Activated CD8-positive, alpha-beta T cell treated with anti-CD3 and anti-CD28 coated beads, Interleukin-2, amount 10 ng/mL, durations not matched to agents 7 days and 5 days (primary cell): ENCODE measurements at regions not wholly inside any gene's neighbourhood (a gene's known extent, or its start where the extent isn't known, plus 50 kb on each side); places are given as distances from the start of the nearest gene placed in this dataset.

Experiments
- ATAC-seq: fragments of 150-1000 bp; cut with Tn5 transposase; one replicate; pipeline ENCODE4 v1.10.0; 2021; ENCODE audit warnings: moderate library complexity
- CTCF ChIA-PET: fragments of 350-600 bp; sonication (Branson Sonifier 250); formaldehyde crosslinking; loops from one replicate; lab custom pipeline; 2021; ENCODE audit warnings: antibody characterized with exemption; lab: Charles Lee
- POLR2A ChIA-PET: fragments of 350-600 bp; sonication (Branson Sonifier 250); formaldehyde crosslinking; loops from one replicate; lab custom pipeline; 2021; ENCODE audit warnings: antibody characterized with exemption; lab: Charles Lee
- DNase-seq: peaks from one replicate; pipeline ENCODE4 v3.0.0-alpha.2; 2020
- H3K27ac Mint-ChIP-seq: one replicate; pipeline ENCODE4 v1.8.0; 2021; ENCODE audit warnings: mild to moderate bottlenecking, mixed read lengths
- H3K27me3 Mint-ChIP-seq: one replicate; pipeline ENCODE4 v1.8.0; 2021; ENCODE audit warnings: low read depth, mixed read lengths
- H3K36me3 Mint-ChIP-seq: one replicate; pipeline ENCODE4 v1.8.0; 2021; ENCODE audit warnings: low read depth, mixed read lengths
- H3K4me1 Mint-ChIP-seq: one replicate; pipeline ENCODE4 v1.8.0; 2021; ENCODE audit warnings: low read depth, mixed read lengths
- H3K4me3 Mint-ChIP-seq: one replicate; pipeline ENCODE4 v1.8.0; 2021; ENCODE audit warnings: mild to moderate bottlenecking, mixed read lengths
- H3K9me3 Mint-ChIP-seq: one replicate; pipeline ENCODE4 v1.8.0; 2022; ENCODE audit warnings: mixed read lengths; ENCODE audit not compliant: insufficient read depth

DNA sequence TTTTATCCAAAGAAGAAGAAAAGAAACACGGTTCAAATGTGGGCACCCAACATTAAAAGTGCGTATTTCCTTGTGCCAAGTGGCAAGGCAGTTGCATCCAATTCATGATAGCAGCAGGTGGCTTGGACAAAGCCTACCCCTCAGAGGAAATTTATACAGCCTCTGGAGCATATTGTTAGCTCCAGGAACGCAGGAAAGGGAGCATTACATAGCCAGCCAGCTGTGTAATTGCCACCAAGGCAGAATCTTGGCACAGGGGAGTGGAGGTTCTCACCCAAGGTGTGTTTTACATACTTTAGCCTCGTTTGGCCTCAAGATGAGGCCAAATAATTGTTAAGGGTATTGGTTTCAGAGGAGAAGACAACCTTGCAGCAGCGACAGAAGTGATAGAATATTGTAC, 526.9 kb downstream of the TMEM182 start:
- no peak for DNase-seq
- no peaks in the 10 kb centered on the region for H3K36me3 Mint-ChIP-seq
- H3K27ac Mint-ChIP-seq, result no peak overlapping the region
- H3K9me3 Mint-ChIP-seq, result no peaks in the 10 kb centered on the region
- no peaks in the 10 kb centered on the region for H3K4me1 Mint-ChIP-seq
- ChIA-PET POLR2A (no interaction called here), CTCF (no interaction called here)
- no peak overlapping the region for H3K4me3 Mint-ChIP-seq
- ATAC-seq, result no peak
- peaks cover 3% of the 10 kb centered on the region for H3K27me3 Mint-ChIP-seq

GRCh38 chr2:103289105-103289725, 527.4 kb downstream of the TMEM182 start:
- ChIA-PET CTCF (no interaction called here), POLR2A (no interaction called here)
- ATAC-seq (no peak), DNase-seq (no peak)
- H3K4me3 Mint-ChIP-seq, result no peak overlapping the region
- H3K36me3 Mint-ChIP-seq, result no peaks in the 10 kb centered on the region
- peaks cover 3% of the 10 kb centered on the region for H3K27me3 Mint-ChIP-seq
- H3K4me1 Mint-ChIP-seq, result no peaks in the 10 kb centered on the region
- no peaks in the 10 kb centered on the region for H3K9me3 Mint-ChIP-seq
- no peak overlapping the region for H3K27ac Mint-ChIP-seq

DNA sequence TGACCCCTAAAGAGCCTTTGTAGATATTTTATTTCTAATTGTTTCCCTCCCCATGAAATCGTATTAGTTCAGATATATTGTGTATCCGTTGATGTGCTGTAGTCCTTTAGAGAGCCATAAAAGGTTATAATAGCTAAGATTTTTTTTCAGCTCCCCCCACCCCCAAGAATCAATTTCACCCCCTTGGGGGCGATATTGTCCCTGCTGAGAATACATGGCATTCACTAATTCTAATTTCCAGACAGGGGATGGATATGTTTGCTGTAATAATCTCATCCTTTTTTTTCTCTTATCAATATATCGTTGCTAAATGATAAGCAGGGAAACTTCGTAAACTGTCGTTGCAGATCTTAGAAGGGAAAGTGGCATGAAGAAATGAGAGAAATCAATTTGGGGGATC, 530.7 kb downstream of the TMEM182 start:
- Mint-ChIP-seq H3K27ac (no peak overlapping the region), H3K4me3 (no peak overlapping the region), H3K9me3 (peaks cover 4% of the 10 kb centered on the region), H3K4me1 (no peaks in the 10 kb centered on the region), H3K36me3 (no peaks in the 10 kb centered on the region), H3K27me3 (peaks cover 3% of the 10 kb centered on the region)
- ATAC-seq (no peak), DNase-seq (no peak)
- POLR2A ChIA-PET, result no interaction called here
- CTCF ChIA-PET, result no interaction called here

DNA sequence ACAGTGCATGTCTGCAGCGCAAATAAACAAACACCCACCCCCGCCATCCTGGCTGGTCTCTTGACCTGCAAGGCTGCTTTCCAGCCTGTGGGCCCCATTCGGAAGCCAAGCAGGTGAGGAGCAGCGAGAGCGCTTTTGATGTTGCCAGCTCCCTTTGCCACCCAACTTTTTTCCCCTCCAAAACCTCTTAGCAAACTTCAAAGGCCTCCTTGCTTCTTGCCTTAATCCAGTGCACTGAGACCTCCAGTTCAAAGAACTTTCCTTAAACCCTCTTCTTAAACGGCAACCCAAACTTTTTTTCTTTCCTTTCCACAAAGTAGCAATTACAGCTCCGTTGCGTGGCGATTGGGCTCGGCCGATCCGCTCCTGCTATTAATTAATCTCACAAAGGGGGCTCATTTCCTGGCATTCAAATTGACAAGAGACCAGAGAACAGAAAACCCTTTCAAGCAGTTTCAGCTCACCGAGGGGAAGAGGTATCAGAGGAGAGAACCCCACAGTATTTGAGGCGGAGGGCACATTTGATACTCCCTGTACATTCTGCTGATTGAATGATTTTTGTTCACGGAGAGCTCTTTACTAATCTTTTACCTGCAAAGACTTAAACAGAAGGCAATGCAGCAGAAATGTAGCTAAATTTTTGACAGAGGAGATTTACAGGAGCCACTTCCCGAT, 531.4 kb downstream of the TMEM182 start:
- POLR2A ChIA-PET, result no interaction called here
- CTCF ChIA-PET, result no interaction called here

DNA sequence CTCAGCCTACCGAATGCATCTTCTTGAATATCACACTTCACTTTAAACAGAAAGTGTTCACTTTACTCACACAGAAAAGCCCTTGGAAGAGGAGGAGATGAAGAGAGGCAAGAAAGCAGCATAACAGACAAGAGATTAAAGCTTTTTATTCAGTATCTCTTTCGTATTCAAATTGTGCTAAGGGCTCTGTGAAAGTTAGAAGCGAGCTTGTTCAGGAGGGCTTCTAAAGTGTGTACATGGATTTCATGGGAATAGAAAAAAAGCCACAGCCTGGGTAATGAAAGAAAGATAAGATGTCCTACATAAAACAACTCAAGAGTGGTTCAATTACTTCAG, 531.9 kb downstream of the TMEM182 start:
- CTCF ChIA-PET, result no interaction called here
- ATAC-seq (no peak), DNase-seq (no peak)
- POLR2A ChIA-PET, result no interaction called here
- H3K4me3 Mint-ChIP-seq, result no peak overlapping the region
- H3K4me1 Mint-ChIP-seq, result no peaks in the 10 kb centered on the region
- peaks cover 3% of the 10 kb centered on the region for H3K27me3 Mint-ChIP-seq
- H3K9me3 Mint-ChIP-seq, result peaks cover 4% of the 10 kb centered on the region
- no peak overlapping the region for H3K27ac Mint-ChIP-seq
- H3K36me3 Mint-ChIP-seq, result no peaks in the 10 kb centered on the region

More for the DNA sequence above, 531.4 kb downstream of the TMEM182 start:
- H3K27me3 Mint-ChIP-seq, result peaks cover 3% of the 10 kb centered on the region
- H3K9me3 Mint-ChIP-seq, result peaks cover 4% of the 10 kb centered on the region
- DNase-seq (no peak), ATAC-seq (no peak)
- no peak overlapping the region for H3K27ac Mint-ChIP-seq
- H3K4me3 Mint-ChIP-seq, result no peak overlapping the region
- H3K4me1 Mint-ChIP-seq, result no peaks in the 10 kb centered on the region
- no peaks in the 10 kb centered on the region for H3K36me3 Mint-ChIP-seq

DNA sequence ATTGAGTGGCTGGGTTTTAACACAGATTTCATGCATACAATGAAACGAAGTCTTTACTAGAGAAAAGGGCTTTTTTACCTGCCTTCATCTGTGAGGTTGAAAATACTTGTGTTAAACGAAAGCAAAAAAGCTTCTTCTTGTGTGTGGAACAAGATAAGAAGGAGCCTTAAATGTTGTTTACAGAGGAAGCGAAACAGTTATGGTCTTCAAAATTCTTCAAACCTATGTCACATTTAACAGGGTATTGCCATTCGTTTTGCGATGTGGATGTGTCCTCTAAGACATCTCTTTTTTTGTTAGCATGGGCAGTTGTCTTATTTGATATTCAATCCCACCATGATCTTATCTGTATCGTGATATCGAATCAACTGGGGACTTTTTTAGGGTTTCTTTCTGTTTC, 532.6 kb downstream of the TMEM182 start:
- Mint-ChIP-seq H3K4me3 (no peak overlapping the region), H3K4me1 (no peaks in the 10 kb centered on the region), H3K27ac (no peak overlapping the region), H3K9me3 (peaks cover 4% of the 10 kb centered on the region), H3K27me3 (peaks cover 3% of the 10 kb centered on the region), H3K36me3 (no peaks in the 10 kb centered on the region)
- CTCF ChIA-PET, result no interaction called here
- ATAC-seq (no peak), DNase-seq (no peak)
- POLR2A ChIA-PET, result no interaction called here

DNA sequence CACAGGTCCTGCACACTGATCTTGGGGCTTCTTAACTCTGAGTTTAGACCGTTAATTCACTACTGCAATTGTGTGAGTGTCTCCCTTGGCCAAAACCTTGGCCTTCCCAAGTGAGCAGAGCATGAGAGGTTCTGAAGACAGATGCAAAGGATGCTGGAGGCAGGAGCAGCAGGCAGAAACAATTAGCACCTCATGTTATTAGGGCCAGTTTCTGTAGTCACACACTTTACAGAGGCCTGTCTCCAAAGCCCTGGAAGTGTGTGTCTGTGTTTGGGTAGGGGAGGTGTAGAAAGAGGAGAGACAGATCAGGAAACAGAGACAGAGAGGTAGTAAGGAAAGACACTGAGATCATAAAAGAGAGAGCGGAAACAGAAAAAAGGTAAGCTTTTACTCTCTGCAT, 533.8 kb downstream of the TMEM182 start:
- POLR2A ChIA-PET, result no interaction called here
- CTCF ChIA-PET, result no interaction called here
- peaks cover 3% of the 10 kb centered on the region for H3K27me3 Mint-ChIP-seq
- no peak overlapping the region for H3K27ac Mint-ChIP-seq
- ATAC-seq (no peak), DNase-seq (no peak)
- no peaks in the 10 kb centered on the region for H3K4me1 Mint-ChIP-seq
- no peaks in the 10 kb centered on the region for H3K36me3 Mint-ChIP-seq
- no peak overlapping the region for H3K4me3 Mint-ChIP-seq
- H3K9me3 Mint-ChIP-seq, result peaks cover 4% of the 10 kb centered on the region

GRCh38 chr2:103324671-103325070, 562.8 kb downstream of the TMEM182 start:
- ATAC-seq, result no peak
- POLR2A ChIA-PET, result no interaction called here

DNA sequence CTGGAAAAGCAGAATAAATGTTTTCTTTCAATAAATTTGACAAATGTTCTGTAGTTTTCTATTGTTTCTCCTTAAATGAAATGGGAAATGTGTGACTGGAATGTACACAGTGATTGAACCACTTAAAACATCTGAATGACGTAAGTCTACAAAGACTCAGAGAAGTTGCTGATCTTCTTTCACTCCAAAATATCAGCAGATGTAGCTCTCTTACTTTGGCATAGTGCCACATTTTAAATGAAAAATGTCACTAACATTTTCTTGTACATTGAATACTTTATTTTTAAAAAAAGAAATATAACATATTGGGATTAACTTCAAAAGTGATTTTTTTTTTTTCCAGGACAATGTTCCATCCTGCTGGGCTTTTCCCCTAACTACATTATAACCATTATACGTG, 565.6 kb downstream of the TMEM182 start:
- no peaks in the 10 kb centered on the region for H3K36me3 Mint-ChIP-seq
- H3K4me1 Mint-ChIP-seq, result no peaks in the 10 kb centered on the region
- ATAC-seq (no peak), DNase-seq (no peak)
- CTCF ChIA-PET, result no interaction called here
- no peaks in the 10 kb centered on the region for H3K9me3 Mint-ChIP-seq
- POLR2A ChIA-PET, result no interaction called here
- no peaks in the 10 kb centered on the region for H3K27me3 Mint-ChIP-seq
- no peak overlapping the region for H3K27ac Mint-ChIP-seq
- no peak overlapping the region for H3K4me3 Mint-ChIP-seq

More at GRCh38 chr2:103324671-103325070, 562.8 kb downstream of the TMEM182 start:
- Mint-ChIP-seq H3K9me3 (no peaks in the 10 kb centered on the region), H3K4me1 (no peaks in the 10 kb centered on the region), H3K4me3 (no peak overlapping the region), H3K36me3 (no peaks in the 10 kb centered on the region), H3K27ac (no peak overlapping the region), H3K27me3 (no peaks in the 10 kb centered on the region)
- no peak for DNase-seq
- CTCF ChIA-PET, result interaction anchor here (0.7 kb wide), 1 partner anchor 1117 kb away, joined by 3 read pairs; no protein-coding TSS in a partner anchor

- CTCF ChIA-PET, result no interaction called here
- Mint-ChIP-seq H3K4me1 (no peaks in the 10 kb centered on the region), H3K27ac (no peak overlapping the region), H3K4me3 (no peak overlapping the region), H3K36me3 (no peaks in the 10 kb centered on the region), H3K27me3 (no peaks in the 10 kb centered on the region), H3K9me3 (no peaks in the 10 kb centered on the region)
- no peak for ATAC-seq
- POLR2A ChIA-PET, result no interaction called here
- DNase-seq, result no peak
Measured at GRCh38 chr2:103327966-103328365, 566.1 kb downstream of the TMEM182 start.

- Mint-ChIP-seq H3K36me3 (no peaks in the 10 kb centered on the region), H3K4me3 (no peak overlapping the region), H3K4me1 (no peaks in the 10 kb centered on the region), H3K27ac (no peak overlapping the region), H3K9me3 (no peaks in the 10 kb centered on the region), H3K27me3 (no peaks in the 10 kb centered on the region)
- ChIA-PET CTCF (no interaction called here), POLR2A (no interaction called here)
- DNase-seq, result no peak
- no peak for ATAC-seq
Measured at GRCh38 chr2:103335403-103335802, 573.6 kb downstream of the TMEM182 start.

DNA sequence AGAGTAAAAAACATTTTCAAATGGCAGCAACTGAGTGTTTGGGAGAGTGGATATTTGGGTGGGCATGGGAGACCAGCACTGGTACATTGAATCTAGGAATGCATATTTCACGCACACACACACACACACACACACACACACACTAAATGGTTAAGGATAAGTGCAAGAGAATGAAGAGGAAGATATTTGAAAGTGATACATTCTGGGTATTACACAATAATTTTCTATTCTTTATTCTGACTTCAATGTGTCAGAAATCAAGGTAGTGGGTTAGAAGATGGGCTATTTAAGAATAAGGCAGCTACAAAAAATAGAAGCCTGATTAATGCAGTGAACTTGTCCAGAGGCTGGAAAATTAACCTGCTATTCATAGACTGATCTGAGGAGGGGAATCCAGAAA, 577.0 kb downstream of the TMEM182 start:
- ATAC-seq (no peak), DNase-seq (no peak)
- Mint-ChIP-seq H3K36me3 (no peaks in the 10 kb centered on the region), H3K27ac (no peak overlapping the region), H3K9me3 (no peaks in the 10 kb centered on the region), H3K4me1 (no peaks in the 10 kb centered on the region), H3K4me3 (no peak overlapping the region), H3K27me3 (no peaks in the 10 kb centered on the region)
- POLR2A ChIA-PET, result no interaction called here
- CTCF ChIA-PET, result no interaction called here

- ATAC-seq (no peak), DNase-seq (no peak)
- Mint-ChIP-seq H3K4me1 (no peaks in the 10 kb centered on the region), H3K9me3 (peaks cover 3% of the 10 kb centered on the region), H3K36me3 (no peaks in the 10 kb centered on the region), H3K27me3 (no peaks in the 10 kb centered on the region), H3K27ac (no peak overlapping the region), H3K4me3 (no peak overlapping the region)
- ChIA-PET POLR2A (no interaction called here), CTCF (no interaction called here)
Measured at GRCh38 chr2:103346780-103347179, 584.9 kb downstream of the TMEM182 start.
